Epithelial cell of esophagus (primary cell): ENCODE measurements at regions not wholly inside any gene's neighbourhood (a gene's known extent, or its start where the extent isn't known, plus 50 kb on each side); places are given as distances from the start of the nearest gene placed in this dataset.

Experiments
- DNase-seq: peaks from one replicate; pipeline ENCODE4 v3.0.0; 2010; ENCODE audit warnings: low read depth
- H3K4me3 ChIP-seq: 2 replicates; pipeline ENCODE4 v1.5.1; 2011; ENCODE audit warnings: mild to moderate bottlenecking, low read length, control low read depth
- CTCF ChIP-seq: IDR thresholded peaks from 2 replicates; pipeline ENCODE4 v1.5.1; 2011; ENCODE audit warnings: low read depth, mild to moderate bottlenecking, low read length, control low read depth, inconsistent platforms; ENCODE audit not compliant: insufficient read depth; ENCODE audit errors: missing control alignments

GRCh38 chr17:21523497-21524210 lies 147.5 kb downstream of the KCNJ12 start:
- H3K4me3 ChIP-seq, result no peak overlapping the region
- DNase-seq, result no peak
- no peak for TF ChIP-seq CTCF

- DNase-seq, result no peak
- no peak overlapping the region for H3K4me3 ChIP-seq
- TF ChIP-seq CTCF, result no peak
Measured at GRCh38 chr17:21524211-21524591, 148.0 kb downstream of the KCNJ12 start.

- H3K4me3 ChIP-seq, result no peak overlapping the region
- no peak for TF ChIP-seq CTCF
- DNase-seq, result peak; percentile 29
Measured at GRCh38 chr17:21525464-21526130, 149.4 kb downstream of the KCNJ12 start.

GRCh38 chr17:21528031-21528695 lies 152.0 kb downstream of the KCNJ12 start:
- DNase-seq, result no peak
- H3K4me3 ChIP-seq, result no peak overlapping the region
- TF ChIP-seq CTCF, result no peak

- no peak for TF ChIP-seq CTCF
- DNase-seq, result peak; percentile 34
- no peak overlapping the region for H3K4me3 ChIP-seq
Measured at GRCh38 chr17:21530311-21530710, 154.2 kb downstream of the KCNJ12 start.

- no peak overlapping the region for H3K4me3 ChIP-seq
- TF ChIP-seq CTCF, result no peak
- no peak for DNase-seq
Measured at GRCh38 chr17:21530841-21531240, 154.7 kb downstream of the KCNJ12 start.
